B cell (primary cell): ENCODE measurements at regions not wholly inside any gene's neighbourhood (a gene's known extent, or its start where the extent isn't known, plus 50 kb on each side); places are given as distances from the start of the nearest gene placed in this dataset.
"Not testable (repeated sequence)": the region's sequence is repeated elsewhere in the genome, so short reads cannot be mapped to it uniquely, and the experiment has no call there.

Source experiments
- CTCF ChIP-seq: fragments of 200-600 bp; IDR thresholded peaks from one replicate; pipeline ENCODE4 v1.8.0; 2022; ENCODE audit warnings: antibody characterized with exemption, mild to moderate bottlenecking
- EZH2 ChIP-seq: IDR thresholded peaks from 2 replicates; pipeline ENCODE4 v1.6.1; 2012; ENCODE audit warnings: borderline replicate concordance, low read depth, mild to moderate bottlenecking, moderate library complexity, low read length; ENCODE audit not compliant: insufficient read depth, poor library complexity, severe bottlenecking

DNA sequence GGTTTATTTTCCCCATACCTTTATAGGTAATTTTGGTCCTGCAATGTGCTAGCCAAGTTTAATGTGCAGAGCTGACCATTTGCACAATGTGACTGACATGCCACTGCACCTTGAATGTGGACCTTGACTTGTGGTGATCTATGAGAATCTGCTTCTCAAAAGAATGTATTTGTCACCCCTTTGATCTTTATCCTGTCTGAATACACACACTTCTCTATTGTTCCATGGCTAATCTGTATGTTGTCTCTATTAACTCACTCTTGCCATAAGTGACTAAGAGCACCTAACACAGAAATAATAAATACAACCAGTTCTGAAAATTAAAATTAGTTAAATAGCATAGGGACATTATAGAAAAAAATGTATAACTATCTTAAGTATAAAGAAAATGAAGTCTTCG lies 1447.6 kb downstream of the RPIA start:
- not testable (repeated sequence) for TF ChIP-seq CTCF, EZH2
